UCSD-AML1 (cell line): ENCODE measurements at regions not wholly inside any gene's neighbourhood (a gene's known extent, or its start where the extent isn't known, plus 50 kb on each side); places are given as distances from the start of the nearest gene placed in this dataset.

Experiments
- DNase-seq: peaks from one replicate; lab custom pipeline; 2025; ENCODE audit not compliant: unreplicated experiment; lab: John Stamatoyannopoulos, UW

GRCh38 chr2:9156483-9156882 lies 50.1 kb upstream of the ASAP2 start:
- no peak for DNase-seq

- no peak for DNase-seq
These were observed 52.6 kb upstream of the ASAP2 start for GRCh38 chr2:9154061-9154460.

- DNase-seq, result no peak
These were observed 53.0 kb upstream of the ASAP2 start for GRCh38 chr2:9153643-9153980.

GRCh38 chr2:9152975-9153642 lies 53.5 kb upstream of the ASAP2 start:
- peak; percentile 40 for DNase-seq

- DNase-seq, result no peak
These were observed 55.7 kb upstream of the ASAP2 start for GRCh38 chr2:9150906-9151305.

GRCh38 chr2:9150568-9150900 lies 56.1 kb upstream of the ASAP2 start:
- DNase-seq, result no peak

- DNase-seq, result no peak
These were observed 56.7 kb upstream of the ASAP2 start for GRCh38 chr2:9149726-9150567.

- no peak for DNase-seq
These were observed 57.3 kb upstream of the ASAP2 start for GRCh38 chr2:9149388-9149660.

- DNase-seq, result no peak
These were observed 60.0 kb upstream of the ASAP2 start for GRCh38 chr2:9146646-9147045.

GRCh38 chr2:9145752-9146430 lies 60.7 kb upstream of the ASAP2 start:
- DNase-seq, result no peak

GRCh38 chr2:9145109-9145751 lies 61.4 kb upstream of the ASAP2 start:
- no peak for DNase-seq

GRCh38 chr2:9144617-9145016 lies 62.0 kb upstream of the ASAP2 start:
- no peak for DNase-seq

GRCh38 chr2:9144046-9144445 lies 62.6 kb upstream of the ASAP2 start:
- DNase-seq, result no peak

GRCh38 chr2:9143264-9143815 lies 63.3 kb upstream of the ASAP2 start:
- no peak for DNase-seq

GRCh38 chr2:9142551-9143263 lies 63.9 kb upstream of the ASAP2 start:
- peak; percentile 83 for DNase-seq

GRCh38 chr2:9141706-9142460 lies 64.7 kb upstream of the ASAP2 start:
- no peak for DNase-seq

- DNase-seq, result no peak
These were observed 65.4 kb upstream of the ASAP2 start for GRCh38 chr2:9141091-9141667.

GRCh38 chr2:9140645-9141044 lies 66.0 kb upstream of the ASAP2 start:
- DNase-seq, result no peak

GRCh38 chr2:9139491-9140443 lies 66.8 kb upstream of the ASAP2 start:
- peak; percentile 73 for DNase-seq
